NCI-H82 (cell line): ENCODE measurements at regions not wholly inside any gene's neighbourhood (a gene's known extent, or its start where the extent isn't known, plus 50 kb on each side); places are given as distances from the start of the nearest gene placed in this dataset.
A peak's percentile ranks its signal among the peaks of the same experiment; 100 is the strongest.

ENCODE experiments used
- DNase-seq: peaks from one replicate; lab custom pipeline; 2025; lab: John Stamatoyannopoulos, UW

GRCh38 chr3:161800985-161801559 is 304.5 kb downstream of the OTOL1 start:
- no peak for DNase-seq

- DNase-seq: no peak
These were observed 321.5 kb downstream of the OTOL1 start for GRCh38 chr3:161818106-161818505.

GRCh38 chr3:161821591-161821990 is 325.0 kb downstream of the OTOL1 start:
- peak; percentile 20 for DNase-seq

GRCh38 chr3:161822291-161822690 is 325.7 kb downstream of the OTOL1 start:
- DNase-seq: peak; percentile 37

GRCh38 chr3:161823910-161824309 is 327.3 kb downstream of the OTOL1 start:
- no peak for DNase-seq

GRCh38 chr3:161838021-161838420 is 341.4 kb downstream of the OTOL1 start:
- DNase-seq: no peak

GRCh38 chr3:161848376-161848775 is 351.8 kb downstream of the OTOL1 start:
- no peak for DNase-seq

- peak; percentile 78 for DNase-seq
These were observed 355.4 kb downstream of the OTOL1 start for GRCh38 chr3:161851941-161852566.

GRCh38 chr3:161852744-161853143 is 356.1 kb downstream of the OTOL1 start:
- DNase-seq: peak; percentile 6

- peak; percentile 67 for DNase-seq
These were observed 357.7 kb downstream of the OTOL1 start for GRCh38 chr3:161854232-161854771.

- DNase-seq: no peak
These were observed 362.4 kb downstream of the OTOL1 start for GRCh38 chr3:161859057-161859456.

GRCh38 chr3:161859865-161860450 is 363.4 kb downstream of the OTOL1 start:
- DNase-seq: peak; percentile 16

GRCh38 chr3:161863775-161864174 is 367.2 kb downstream of the OTOL1 start:
- no peak for DNase-seq

- DNase-seq: no peak
These were observed 369.6 kb downstream of the OTOL1 start for GRCh38 chr3:161866176-161866575.

GRCh38 chr3:161875483-161875882 is 378.9 kb downstream of the OTOL1 start:
- no peak for DNase-seq

- no peak for DNase-seq
These were observed 382.9 kb downstream of the OTOL1 start for GRCh38 chr3:161879470-161879869.

GRCh38 chr3:161884830-161885229 is 388.2 kb downstream of the OTOL1 start:
- DNase-seq: no peak

GRCh38 chr3:161890147-161890625 is 393.6 kb downstream of the OTOL1 start:
- no peak for DNase-seq

GRCh38 chr3:161893972-161894371 is 397.4 kb downstream of the OTOL1 start:
- no peak for DNase-seq

- no peak for DNase-seq
These were observed 398.0 kb downstream of the OTOL1 start for GRCh38 chr3:161894657-161895056.

GRCh38 chr3:161905520-161906132 is 409.0 kb downstream of the OTOL1 start:
- no peak for DNase-seq

- DNase-seq: no peak
These were observed 417.3 kb downstream of the OTOL1 start for GRCh38 chr3:161913786-161914389.
